Activated B cell treated with CpG ODN at 0.5 μM for 24 hours (primary cell): ENCODE measurements at regions not wholly inside any gene's neighbourhood (a gene's known extent, or its start where the extent isn't known, plus 50 kb on each side); places are given as distances from the start of the nearest gene placed in this dataset.

Source experiments
- ATAC-seq: fragments of 200-7000 bp; cut with Tn5 transposase; one replicate; pipeline ENCODE4 v1.10.0; 2021; ENCODE audit warnings: low read depth, mild to moderate bottlenecking, moderate library complexity
- CTCF ChIA-PET: fragments of 350-600 bp; sonication (Branson Sonifier 250); formaldehyde crosslinking; loops from one replicate; lab custom pipeline; 2021; ENCODE audit warnings: antibody characterized with exemption; lab: Charles Lee
- POLR2A ChIA-PET: fragments of 350-600 bp; sonication (Branson Sonifier 250); formaldehyde crosslinking; loops from one replicate; lab custom pipeline; 2021; ENCODE audit warnings: antibody characterized with exemption; lab: Charles Lee
- DNase-seq: peaks from one replicate; pipeline ENCODE4 v3.0.0; 2022
- H3K27ac Mint-ChIP-seq: one replicate; pipeline ENCODE4 v1.8.0; 2020; ENCODE audit warnings: mixed read lengths
- H3K27me3 Mint-ChIP-seq: one replicate; pipeline ENCODE4 v1.8.0; 2021; ENCODE audit warnings: mixed read lengths
- H3K36me3 Mint-ChIP-seq: one replicate; pipeline ENCODE4 v1.8.0; 2021; ENCODE audit warnings: low read depth, mixed read lengths
- H3K4me1 Mint-ChIP-seq: one replicate; pipeline ENCODE4 v1.8.0; 2021; ENCODE audit warnings: mixed read lengths
- H3K4me3 Mint-ChIP-seq: one replicate; pipeline ENCODE4 v1.8.0; 2020; ENCODE audit warnings: mild to moderate bottlenecking, mixed read lengths
- H3K9me3 Mint-ChIP-seq: one replicate; pipeline ENCODE4 v1.8.0; 2020; ENCODE audit warnings: mixed read lengths
- intact Hi-C: fragments of 100-400 bp; cut with micrococcal nuclease; formaldehyde crosslinking; loops from one replicate; pipeline ENCODE4 v1.15.1; 2024
- TF ChIP-seq, protein P1 (sequence below): fragments of 200-600 bp; IDR thresholded peaks from one replicate; pipeline ENCODE4 v1.8.0; 2022; ENCODE audit warnings: antibody characterized with exemption, mild to moderate bottlenecking

DNA sequence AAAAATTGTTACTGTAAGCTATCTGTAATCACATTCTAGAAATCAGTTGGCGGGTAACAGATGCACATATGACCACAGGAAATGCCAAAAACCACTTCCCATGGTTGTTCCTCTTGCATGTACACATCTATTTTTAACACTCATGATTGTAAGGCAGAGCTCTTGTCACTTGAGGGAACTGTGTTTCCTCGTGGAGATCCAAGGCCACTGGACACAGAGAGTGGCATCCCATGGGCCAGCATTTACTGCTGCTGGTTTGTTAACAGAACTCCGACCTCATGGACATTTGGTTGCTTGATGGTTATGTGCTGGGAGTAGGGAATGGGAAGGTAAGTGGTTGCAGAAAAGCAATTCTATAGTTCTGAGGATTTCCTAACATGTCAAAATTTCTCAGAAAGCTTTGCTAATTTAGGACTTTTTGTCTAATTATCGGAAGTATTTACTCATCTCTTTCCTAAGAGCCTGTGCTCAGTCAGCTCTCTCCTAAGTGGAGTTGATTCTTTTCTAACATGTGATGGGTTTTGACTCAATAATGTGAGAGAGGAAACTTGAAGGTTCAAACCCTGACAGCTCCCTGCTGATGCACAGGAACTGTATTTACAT, 202.0 kb upstream of the NR3C1 start:
- peak; percentile 18 for ATAC-seq
- ChIA-PET CTCF (interaction anchor here (0.7 kb wide), 1 partner anchor 215 kb away, joined by 4 read pairs; no protein-coding TSS in a partner anchor), POLR2A (interaction anchor here (0.6 to 1.1 kb wide), 3 partner anchors 17 to 207 kb away, joined by 4 to 7 read pairs (median 4); no protein-coding TSS in a partner anchor)
- intact Hi-C loops = no loop called here
- H3K4me1 Mint-ChIP-seq = peaks cover 23% of the 10 kb centered on the region
- H3K9me3 Mint-ChIP-seq = peaks cover 12% of the 10 kb centered on the region
- DNase-seq = no peak
- no peaks in the 10 kb centered on the region for H3K36me3 Mint-ChIP-seq
- TF ChIP-seq, protein P1, sequence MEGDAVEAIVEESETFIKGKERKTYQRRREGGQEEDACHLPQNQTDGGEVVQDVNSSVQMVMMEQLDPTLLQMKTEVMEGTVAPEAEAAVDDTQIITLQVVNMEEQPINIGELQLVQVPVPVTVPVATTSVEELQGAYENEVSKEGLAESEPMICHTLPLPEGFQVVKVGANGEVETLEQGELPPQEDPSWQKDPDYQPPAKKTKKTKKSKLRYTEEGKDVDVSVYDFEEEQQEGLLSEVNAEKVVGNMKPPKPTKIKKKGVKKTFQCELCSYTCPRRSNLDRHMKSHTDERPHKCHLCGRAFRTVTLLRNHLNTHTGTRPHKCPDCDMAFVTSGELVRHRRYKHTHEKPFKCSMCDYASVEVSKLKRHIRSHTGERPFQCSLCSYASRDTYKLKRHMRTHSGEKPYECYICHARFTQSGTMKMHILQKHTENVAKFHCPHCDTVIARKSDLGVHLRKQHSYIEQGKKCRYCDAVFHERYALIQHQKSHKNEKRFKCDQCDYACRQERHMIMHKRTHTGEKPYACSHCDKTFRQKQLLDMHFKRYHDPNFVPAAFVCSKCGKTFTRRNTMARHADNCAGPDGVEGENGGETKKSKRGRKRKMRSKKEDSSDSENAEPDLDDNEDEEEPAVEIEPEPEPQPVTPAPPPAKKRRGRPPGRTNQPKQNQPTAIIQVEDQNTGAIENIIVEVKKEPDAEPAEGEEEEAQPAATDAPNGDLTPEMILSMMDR = no peak
- H3K4me3 Mint-ChIP-seq = no peak overlapping the region
- no peaks in the 10 kb centered on the region for H3K27me3 Mint-ChIP-seq
- H3K27ac Mint-ChIP-seq = no peak overlapping the region

DNA sequence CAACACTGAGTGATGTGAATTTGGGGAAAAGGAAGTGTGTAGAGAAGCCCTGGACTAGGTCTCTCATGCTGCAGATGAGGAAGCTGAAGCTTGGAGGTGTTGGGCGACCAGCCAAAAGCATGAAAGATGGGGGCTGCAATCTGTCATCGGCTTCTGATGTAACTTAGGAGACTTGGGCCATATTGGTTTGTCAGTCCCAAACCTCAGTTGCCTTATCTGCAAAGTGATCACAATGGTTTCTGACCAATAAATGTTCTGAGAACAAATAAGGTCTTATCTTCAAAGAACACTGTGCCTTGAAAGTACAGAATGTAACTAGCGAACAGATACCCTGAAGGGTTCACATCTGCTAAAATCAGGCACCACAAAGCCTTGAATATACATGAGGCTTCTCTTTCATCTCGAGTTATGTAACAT, 198.4 kb upstream of the NR3C1 start:
- CTCF ChIA-PET = no interaction called here
- H3K9me3 Mint-ChIP-seq = peaks cover 3% of the 10 kb centered on the region
- TF ChIP-seq, protein P1 = no peak
- POLR2A ChIA-PET = no interaction called here
- intact Hi-C loops = no loop called here
- ATAC-seq = no peak
- H3K36me3 Mint-ChIP-seq = no peaks in the 10 kb centered on the region
- H3K27me3 Mint-ChIP-seq = no peaks in the 10 kb centered on the region
- no peak overlapping the region for H3K27ac Mint-ChIP-seq
- DNase-seq = no peak
- H3K4me1 Mint-ChIP-seq = peaks cover 23% of the 10 kb centered on the region
- H3K4me3 Mint-ChIP-seq = no peak overlapping the region

DNA sequence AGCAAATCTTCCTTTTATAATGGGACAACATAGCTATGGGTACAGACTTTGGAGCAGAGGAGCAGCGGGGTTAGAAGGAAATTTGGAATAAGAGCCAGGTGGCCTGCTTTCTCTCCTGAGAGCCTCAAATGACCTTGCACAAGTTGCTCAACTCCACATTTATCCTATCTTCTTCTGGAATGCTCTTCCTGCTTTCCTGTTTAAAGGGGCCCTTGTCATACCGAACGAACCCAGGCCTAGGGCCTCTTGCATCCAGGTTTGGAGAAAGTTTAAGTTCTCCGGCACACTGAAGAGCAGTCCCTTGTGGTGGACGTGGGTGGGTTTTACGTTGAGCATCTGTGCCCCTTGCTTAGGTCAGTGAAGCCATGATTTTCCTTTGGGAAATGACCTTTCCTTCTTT, 197.9 kb upstream of the NR3C1 start:
- ChIA-PET CTCF (no interaction called here), POLR2A (no interaction called here)
- TF ChIP-seq, protein P1 = no peak
- no peak for DNase-seq
- peaks cover 20% of the 10 kb centered on the region for H3K4me1 Mint-ChIP-seq
- ATAC-seq = no peak
- H3K4me3 Mint-ChIP-seq = no peak overlapping the region
- intact Hi-C loops = no loop called here
- no peaks in the 10 kb centered on the region for H3K36me3 Mint-ChIP-seq
- H3K9me3 Mint-ChIP-seq = peaks cover 3% of the 10 kb centered on the region
- no peaks in the 10 kb centered on the region for H3K27me3 Mint-ChIP-seq
- H3K27ac Mint-ChIP-seq = no peak overlapping the region

DNA sequence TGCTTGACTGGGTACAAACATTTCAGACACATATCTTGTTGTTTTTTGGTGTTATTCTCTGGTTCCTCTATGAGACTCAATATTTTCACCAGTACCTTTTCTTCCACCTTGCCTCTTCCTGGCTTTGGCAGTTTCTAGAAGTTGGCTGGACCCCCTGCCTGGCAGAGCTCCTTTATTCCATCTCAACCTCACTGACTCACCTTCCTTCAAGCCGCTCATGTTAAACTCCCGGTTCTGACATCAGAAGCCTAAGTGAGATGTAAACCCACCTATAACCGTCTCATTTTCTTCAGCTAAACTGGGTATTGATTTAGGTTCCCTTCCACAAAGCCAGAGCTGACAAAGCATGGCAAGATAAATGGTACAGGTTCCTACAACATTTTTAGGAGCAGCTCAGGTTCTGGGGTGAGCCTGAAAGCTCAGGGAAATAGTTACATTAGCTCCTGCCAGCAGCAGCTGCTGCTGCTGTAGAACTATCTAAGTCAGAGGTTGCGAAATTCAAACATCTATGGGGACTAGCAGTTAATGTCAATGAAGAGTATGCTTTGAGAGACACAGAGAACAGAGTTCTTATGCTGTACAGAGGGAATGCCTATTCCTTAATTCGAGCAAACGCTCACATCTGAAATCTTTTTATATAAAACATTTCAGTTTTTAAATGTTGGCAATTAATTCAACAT, 197.1 kb upstream of the NR3C1 start:
- peaks cover 13% of the 10 kb centered on the region for H3K4me1 Mint-ChIP-seq
- DNase-seq (no peak), ATAC-seq (no peak)
- no peaks in the 10 kb centered on the region for H3K27me3 Mint-ChIP-seq
- ChIA-PET CTCF (no interaction called here), POLR2A (no interaction called here)
- no peak overlapping the region for H3K27ac Mint-ChIP-seq
- no peak overlapping the region for H3K4me3 Mint-ChIP-seq
- peaks cover 3% of the 10 kb centered on the region for H3K9me3 Mint-ChIP-seq
- H3K36me3 Mint-ChIP-seq = no peaks in the 10 kb centered on the region
- TF ChIP-seq, protein P1 = no peak
- intact Hi-C loops = no loop called here

DNA sequence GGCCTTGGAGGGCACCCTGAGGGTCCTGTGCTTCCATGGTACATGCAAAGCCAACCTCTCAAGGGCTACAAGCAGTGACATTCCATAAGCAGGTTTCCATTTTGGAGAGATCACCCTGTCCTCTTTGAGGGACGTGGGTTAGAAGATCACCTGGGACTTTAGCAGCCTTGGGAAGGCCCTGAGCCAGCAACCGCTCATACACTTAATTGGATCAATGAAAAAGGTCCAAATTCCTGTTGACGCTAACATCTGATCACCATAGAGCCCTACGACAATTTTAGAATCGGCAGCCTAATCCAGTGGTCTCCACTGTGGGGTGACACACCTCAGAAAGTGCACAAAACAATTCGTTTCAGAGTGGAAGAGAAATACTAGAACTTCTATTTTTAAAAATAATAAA, 196.0 kb upstream of the NR3C1 start:
- Mint-ChIP-seq H3K36me3 (no peaks in the 10 kb centered on the region), H3K4me3 (no peak overlapping the region), H3K27me3 (no peaks in the 10 kb centered on the region), H3K9me3 (peaks cover 3% of the 10 kb centered on the region), H3K4me1 (peaks cover 8% of the 10 kb centered on the region), H3K27ac (no peak overlapping the region)
- DNase-seq (no peak), ATAC-seq (no peak)
- intact Hi-C loops = no loop called here
- CTCF ChIA-PET = no interaction called here
- POLR2A ChIA-PET = no interaction called here
- TF ChIP-seq, protein P1 = no peak
